ENCODE measurements at regions not wholly inside any gene's neighbourhood (a gene's known extent, or its start where the extent isn't known, plus 50 kb on each side); places are given as distances from the start of the nearest gene placed in this dataset.

DNA sequence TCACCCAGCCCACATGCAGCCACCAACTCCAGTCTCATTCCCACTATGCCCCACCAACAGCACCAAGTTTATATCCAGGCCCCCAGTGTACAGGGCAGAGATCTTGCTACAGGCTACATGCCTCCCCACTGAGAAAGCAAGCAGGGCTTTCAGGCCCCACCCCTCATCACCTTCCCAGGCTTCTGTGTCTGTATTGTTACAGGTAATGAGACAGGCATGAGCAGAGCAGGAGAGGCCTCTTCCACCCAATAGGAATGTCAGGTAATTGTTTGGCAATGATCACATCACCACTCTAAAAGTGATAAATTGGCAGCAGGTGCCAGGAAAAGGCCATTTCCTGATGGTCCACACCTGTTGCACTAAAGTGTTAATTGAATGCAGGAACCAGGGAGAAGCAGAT is 102.5 kb downstream of the ZNF518B start (continued):
- TF ChIP-seq, protein P1, sequence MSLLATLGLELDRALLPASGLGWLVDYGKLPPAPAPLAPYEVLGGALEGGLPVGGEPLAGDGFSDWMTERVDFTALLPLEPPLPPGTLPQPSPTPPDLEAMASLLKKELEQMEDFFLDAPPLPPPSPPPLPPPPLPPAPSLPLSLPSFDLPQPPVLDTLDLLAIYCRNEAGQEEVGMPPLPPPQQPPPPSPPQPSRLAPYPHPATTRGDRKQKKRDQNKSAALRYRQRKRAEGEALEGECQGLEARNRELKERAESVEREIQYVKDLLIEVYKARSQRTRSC (CRISPR knock-in tag; IDR thresholded peaks at IDR 0.05; ENCODE audit: low read depth): no peak
- TF ChIP-seq SRSF4 (IDR thresholded peaks at IDR 0.05; ENCODE audit: low read depth, low read length, poor library complexity, severe bottlenecking): no peak
- TF ChIP-seq TBP (CRISPR knock-in tag; IDR thresholded peaks at IDR 0.05): no peak
- no peak for TF ChIP-seq HOXA3 (CRISPR knock-in tag; IDR thresholded peaks at IDR 0.05)
- TF ChIP-seq, protein P2, sequence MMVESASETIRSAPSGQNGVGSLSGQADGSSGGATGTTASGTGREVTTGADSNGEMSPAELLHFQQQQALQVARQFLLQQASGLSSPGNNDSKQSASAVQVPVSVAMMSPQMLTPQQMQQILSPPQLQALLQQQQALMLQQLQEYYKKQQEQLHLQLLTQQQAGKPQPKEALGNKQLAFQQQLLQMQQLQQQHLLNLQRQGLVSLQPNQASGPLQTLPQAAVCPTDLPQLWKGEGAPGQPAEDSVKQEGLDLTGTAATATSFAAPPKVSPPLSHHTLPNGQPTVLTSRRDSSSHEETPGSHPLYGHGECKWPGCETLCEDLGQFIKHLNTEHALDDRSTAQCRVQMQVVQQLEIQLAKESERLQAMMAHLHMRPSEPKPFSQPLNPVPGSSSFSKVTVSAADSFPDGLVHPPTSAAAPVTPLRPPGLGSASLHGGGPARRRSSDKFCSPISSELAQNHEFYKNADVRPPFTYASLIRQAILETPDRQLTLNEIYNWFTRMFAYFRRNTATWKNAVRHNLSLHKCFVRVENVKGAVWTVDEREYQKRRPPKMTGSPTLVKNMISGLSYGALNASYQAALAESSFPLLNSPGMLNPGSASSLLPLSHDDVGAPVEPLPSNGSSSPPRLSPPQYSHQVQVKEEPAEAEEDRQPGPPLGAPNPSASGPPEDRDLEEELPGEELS (CRISPR knock-in tag; IDR thresholded peaks at IDR 0.05): no peak
- TF ChIP-seq, protein P3, sequence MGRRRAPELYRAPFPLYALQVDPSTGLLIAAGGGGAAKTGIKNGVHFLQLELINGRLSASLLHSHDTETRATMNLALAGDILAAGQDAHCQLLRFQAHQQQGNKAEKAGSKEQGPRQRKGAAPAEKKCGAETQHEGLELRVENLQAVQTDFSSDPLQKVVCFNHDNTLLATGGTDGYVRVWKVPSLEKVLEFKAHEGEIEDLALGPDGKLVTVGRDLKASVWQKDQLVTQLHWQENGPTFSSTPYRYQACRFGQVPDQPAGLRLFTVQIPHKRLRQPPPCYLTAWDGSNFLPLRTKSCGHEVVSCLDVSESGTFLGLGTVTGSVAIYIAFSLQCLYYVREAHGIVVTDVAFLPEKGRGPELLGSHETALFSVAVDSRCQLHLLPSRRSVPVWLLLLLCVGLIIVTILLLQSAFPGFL (CRISPR knock-in tag; IDR thresholded peaks at IDR 0.05): no peak
- TF ChIP-seq, protein P4, sequence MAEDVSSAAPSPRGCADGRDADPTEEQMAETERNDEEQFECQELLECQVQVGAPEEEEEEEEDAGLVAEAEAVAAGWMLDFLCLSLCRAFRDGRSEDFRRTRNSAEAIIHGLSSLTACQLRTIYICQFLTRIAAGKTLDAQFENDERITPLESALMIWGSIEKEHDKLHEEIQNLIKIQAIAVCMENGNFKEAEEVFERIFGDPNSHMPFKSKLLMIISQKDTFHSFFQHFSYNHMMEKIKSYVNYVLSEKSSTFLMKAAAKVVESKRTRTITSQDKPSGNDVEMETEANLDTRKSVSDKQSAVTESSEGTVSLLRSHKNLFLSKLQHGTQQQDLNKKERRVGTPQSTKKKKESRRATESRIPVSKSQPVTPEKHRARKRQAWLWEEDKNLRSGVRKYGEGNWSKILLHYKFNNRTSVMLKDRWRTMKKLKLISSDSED (CRISPR knock-in tag; IDR thresholded peaks at IDR 0.05): no peak
- TF ChIP-seq RFX3 (CRISPR knock-in tag; IDR thresholded peaks at IDR 0.05): no peak
- TF ChIP-seq ZMYM3 (CRISPR knock-in tag; IDR thresholded peaks at IDR 0.05): no peak
